GM21619 (cell line): ENCODE measurements at regions not wholly inside any gene's neighbourhood (a gene's known extent, or its start where the extent isn't known, plus 50 kb on each side); places are given as distances from the start of the nearest gene placed in this dataset.
"Not testable (repeated sequence)": the region's sequence is repeated elsewhere in the genome, so short reads cannot be mapped to it uniquely, and the experiment has no call there.

ENCODE experiments used
- ATAC-seq: cut with Tn5 transposase; IDR thresholded peaks from one replicate; pipeline ENCODE4 v1.9.1; 2021; ENCODE audit not compliant: unreplicated experiment

- no peak for ATAC-seq
These were observed 122.3 kb downstream of the SHANK2 start for GRCh38 chr11:71130106-71130505.

DNA sequence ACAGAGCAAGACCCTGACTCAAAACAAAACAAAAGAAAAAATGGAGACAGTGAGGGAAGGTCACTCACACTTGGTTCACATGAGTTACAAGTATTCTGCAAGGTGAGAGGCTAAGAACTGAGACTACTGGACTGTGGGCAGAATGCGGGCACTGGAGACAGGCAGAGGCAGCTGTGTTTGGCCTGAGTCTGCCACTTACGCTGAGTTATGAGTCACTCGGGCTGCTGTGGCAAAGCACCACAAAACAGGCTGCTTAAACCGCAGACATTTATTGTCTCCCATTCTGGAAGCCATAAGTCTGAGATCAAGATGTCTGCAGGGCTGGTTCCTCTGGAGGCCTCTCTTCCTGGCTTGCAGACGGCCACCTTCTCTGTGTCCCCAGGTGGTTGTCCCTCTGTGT, 122.8 kb downstream of the SHANK2 start:
- no peak for ATAC-seq

- ATAC-seq, result no peak
These were observed 124.6 kb downstream of the SHANK2 start for GRCh38 chr11:71127806-71128205.

- not testable (repeated sequence) for ATAC-seq
These were observed 126.0 kb downstream of the SHANK2 start for GRCh38 chr11:71126401-71126800.

- ATAC-seq, result no peak
These were observed 127.2 kb downstream of the SHANK2 start for GRCh38 chr11:71125150-71125549.

DNA sequence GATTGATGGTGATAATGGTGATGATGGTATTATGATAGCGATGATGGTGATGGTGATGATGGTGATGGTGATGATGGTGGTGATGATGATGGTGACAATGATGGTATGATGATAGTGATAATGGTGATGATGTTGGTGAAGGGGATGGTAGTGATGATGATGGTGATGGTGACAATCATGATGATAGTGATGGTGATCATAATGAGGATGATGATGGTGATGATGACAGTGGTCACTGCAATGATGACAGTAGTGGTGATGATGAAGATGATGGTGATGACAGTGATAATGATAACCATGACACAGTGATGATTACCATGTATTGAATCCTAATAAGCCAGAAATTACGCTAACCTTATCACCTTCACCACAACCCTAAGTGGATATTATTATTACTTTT, 128.2 kb downstream of the SHANK2 start:
- no peak for ATAC-seq

DNA sequence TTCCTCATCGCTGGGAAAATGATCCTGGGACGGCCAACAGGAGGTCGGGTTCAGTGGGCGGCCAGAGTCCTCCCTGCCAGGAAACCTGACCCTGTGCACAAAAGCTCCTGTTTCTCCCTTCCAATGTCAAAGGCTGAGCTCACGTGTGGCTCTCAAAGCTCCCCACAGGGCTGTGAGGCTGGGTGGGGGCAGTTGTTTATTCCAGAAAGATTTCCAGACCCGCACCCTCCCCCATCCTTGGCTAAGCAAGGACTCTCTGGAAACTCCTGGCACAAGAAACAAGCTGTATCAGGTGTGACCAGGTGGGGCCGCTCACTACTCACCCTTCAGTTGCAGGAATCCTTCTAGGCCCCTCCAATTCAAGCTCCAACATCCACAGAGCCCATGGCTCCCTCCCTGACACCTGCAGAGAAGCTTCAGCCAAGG, 131.9 kb downstream of the SHANK2 start:
- no peak for ATAC-seq

GRCh38 chr11:71119656-71120269, 132.6 kb downstream of the SHANK2 start:
- ATAC-seq, result no peak

- ATAC-seq, result no peak
These were observed 133.6 kb downstream of the SHANK2 start for GRCh38 chr11:71118671-71119250.

DNA sequence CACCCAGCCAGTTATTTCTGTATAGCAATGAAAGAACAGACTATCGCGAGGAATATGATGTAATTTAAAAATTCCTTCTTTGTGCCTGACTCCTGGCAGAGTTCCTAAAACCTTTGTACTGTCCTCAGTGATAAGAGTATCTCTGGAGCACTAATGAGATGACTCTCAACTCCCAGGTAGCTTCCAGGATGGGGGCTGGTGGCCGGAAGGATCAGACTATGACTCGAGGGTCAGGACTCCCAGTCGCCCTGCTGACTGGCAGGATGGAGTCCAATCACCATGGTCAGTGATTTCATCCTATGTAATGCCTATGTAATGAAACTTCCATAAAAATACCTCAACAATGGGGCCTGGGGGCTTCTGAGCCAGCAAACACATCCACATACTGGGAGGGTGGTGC, 135.1 kb downstream of the SHANK2 start:
- ATAC-seq, result no peak

DNA sequence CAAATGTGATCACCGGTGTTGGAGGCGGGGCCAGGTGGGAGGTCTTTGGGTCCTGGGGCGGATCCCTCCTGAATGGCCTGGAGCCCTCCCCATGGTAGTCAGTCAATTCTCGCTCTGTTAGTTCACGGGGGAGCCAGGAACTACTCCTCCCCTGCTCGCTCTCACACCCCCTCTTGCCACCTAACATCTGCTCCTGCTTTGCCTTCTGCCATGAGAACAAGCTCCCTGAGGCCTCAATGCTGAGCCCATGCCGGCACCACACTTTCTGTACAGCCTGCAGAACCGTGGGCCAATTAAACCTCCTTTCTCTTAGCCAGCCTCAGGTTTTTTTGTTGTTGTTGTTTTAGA, 135.7 kb downstream of the SHANK2 start:
- no peak for ATAC-seq

DNA sequence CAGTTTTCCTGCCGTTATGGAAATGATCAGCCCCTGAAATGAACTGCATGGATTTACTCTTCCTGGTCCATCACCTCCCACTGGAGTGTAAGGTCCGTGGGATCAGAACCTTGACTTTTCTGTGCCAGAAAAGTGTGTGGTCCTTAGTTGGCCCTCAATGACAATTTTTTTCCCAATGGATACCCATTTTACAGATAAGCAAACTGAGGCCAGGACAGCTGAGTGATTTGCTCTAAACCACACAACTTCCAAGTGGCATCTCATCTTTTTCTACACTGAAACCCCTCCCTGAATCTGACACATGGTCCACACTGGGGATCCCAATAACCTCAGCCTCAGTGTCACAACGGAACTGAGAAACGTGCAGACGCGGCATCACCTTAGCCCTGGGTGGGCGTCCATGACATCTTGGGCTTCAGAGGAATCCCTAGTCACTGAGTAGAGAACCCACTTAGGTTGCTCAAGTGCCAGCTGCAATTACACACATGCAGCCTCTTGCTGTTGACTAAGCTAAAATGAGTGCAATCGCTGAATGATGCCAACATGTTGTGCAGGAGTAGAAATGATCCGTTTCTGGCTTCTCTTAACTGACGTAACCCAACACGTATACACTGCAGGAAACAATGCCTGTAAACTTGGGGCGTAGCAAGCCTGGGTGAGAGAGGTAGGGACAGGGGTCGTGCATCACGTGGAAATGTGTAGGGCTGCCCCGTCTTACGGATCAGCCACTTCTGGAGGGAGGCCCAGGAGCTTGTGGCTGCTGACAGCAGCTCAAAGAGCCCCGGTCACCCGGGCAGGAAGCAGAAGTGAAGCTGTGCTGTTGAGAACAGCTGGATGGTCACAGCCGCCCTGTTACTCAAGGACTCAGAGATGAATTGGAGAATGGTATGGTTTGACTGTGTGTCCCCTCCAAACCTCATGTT, 136.3 kb downstream of the SHANK2 start:
- no peak for ATAC-seq

DNA sequence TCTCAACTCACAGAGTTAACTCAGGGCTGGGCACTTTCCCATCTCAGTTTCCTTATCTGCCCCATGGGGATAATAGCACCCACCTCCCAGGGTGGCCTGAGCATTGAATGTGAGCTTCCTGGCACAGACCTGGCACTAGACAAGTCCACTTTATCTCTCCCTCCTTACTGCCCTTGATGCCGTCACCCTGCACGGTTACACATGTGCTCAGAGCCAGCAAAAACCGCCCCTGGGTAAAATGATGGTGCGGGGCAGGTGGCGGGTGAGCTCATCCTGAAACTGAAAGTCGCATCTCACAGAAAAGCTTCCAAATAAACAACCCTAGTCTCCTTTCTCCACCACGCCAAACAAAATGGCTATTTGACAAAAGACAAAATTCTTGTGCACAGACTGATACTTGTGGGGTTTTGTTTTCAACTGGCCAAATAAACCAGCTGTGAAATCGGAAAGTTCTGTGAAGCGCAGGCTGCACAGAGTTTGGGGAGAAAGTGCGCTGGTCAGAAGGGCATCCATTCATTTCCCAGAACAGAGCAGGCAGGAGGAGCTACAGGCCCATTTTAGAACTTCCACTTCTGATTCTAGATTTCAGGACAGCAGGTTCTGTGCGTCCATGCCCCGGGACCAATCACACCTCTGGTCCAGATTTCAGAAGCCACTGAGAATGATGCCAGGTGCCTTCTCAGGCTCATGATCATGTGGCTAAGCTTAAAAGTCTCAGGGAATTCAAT, 138.1 kb downstream of the SHANK2 start:
- ATAC-seq, result no peak

DNA sequence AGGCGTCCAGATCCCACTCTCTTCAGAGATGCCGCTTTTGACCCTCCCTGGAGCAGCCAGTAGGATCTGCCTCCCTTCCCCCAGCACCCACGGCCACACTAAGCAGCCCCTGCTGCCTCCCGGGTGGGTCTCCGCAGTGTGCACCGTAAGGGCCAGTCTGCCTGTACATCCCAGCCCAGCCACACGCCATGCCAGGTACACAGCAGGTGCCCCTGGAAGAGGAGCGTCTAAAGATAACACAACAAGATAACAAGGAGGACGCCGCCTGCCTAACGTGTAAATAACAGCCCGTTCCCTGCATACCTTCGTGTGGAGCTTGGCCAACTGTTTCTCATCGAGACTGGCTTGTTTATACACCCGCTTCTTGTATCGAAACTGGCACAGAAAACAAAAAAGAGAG, 139.4 kb downstream of the SHANK2 start:
- no peak for ATAC-seq

- no peak for ATAC-seq
These were observed 139.9 kb downstream of the SHANK2 start for GRCh38 chr11:71112454-71112853.

DNA sequence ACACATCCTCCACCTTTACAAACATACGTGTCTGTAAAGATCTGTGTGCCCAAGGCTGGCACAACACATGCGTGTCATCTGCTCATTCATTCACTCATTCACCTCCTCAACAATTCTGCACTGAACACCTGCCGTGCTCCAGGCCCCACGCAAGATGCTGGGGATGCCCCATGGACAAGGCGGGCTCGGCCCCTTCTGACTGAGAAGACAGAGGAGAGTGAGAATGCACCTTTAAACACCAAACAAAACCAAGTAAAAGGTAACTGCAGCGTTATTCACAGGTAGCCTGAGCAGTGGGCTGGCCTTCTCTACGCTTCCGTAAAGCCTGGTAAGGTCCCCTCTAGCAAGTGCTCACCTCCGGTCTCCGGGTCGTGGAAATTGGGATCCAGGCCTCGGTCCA, 142.8 kb downstream of the SHANK2 start:
- no peak for ATAC-seq

DNA sequence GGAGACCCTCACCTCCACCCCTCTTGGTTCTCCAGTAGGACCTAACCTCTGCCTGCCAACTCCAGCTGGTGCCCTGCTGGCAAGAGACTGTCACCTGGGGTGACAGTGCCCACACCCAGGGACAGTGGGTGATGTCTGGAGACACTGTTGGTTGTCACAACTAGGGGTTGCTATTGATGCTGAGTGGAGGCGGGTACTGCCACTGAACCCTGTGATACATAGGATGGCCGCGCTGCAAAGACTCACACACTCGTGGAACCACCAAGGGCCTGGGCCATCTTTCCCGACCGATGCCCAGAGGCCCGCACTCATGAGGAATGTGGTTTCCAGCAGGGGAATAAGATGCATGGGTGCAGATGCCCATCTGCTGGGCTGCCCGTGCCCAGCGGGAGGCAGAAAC, 143.2 kb downstream of the SHANK2 start:
- ATAC-seq, result no peak

GRCh38 chr11:71108013-71108865, 144.1 kb downstream of the SHANK2 start:
- ATAC-seq, result no peak

DNA sequence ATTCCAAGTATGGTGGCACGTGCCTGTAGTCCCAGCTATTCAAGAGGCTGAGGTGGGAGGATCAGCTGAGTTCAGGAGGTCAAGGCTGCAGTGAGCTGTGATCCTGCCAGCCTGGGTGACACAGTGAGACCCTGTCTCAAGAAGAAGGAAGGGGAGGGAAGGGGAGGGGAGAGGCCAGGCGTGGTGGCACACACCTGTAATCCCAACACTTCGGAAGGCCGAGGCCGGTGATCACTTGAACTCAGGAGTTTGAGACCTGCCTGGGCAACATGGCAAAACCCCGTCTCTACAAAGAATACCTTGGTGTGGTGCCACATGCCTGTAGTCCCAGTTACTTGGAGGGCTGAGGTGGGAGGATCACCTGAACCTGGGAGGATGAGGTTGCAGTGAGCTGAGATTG, 145.7 kb downstream of the SHANK2 start:
- no peak for ATAC-seq

- ATAC-seq, result no peak
These were observed 149.1 kb downstream of the SHANK2 start for GRCh38 chr11:71103266-71103665.
